ENCODE measurements at regions not wholly inside any gene's neighbourhood (a gene's known extent, or its start where the extent isn't known, plus 50 kb on each side); places are given as distances from the start of the nearest gene placed in this dataset.

GRCh38 chr2:37842732-37843440 lies 82.2 kb upstream of the RMDN2 start:
- TF ChIP-seq CTCF (IDR thresholded peaks at IDR 0.05 in 8 of 11, conservative IDR thresholded peaks at IDR 0.05 in 3 of 11) (no peak), POLR2A (IDR thresholded peaks at IDR 0.05) (no peak), POLR2AphosphoS5 (IDR thresholded peaks at IDR 0.05) (no peak)
